ENCODE measurements at regions not wholly inside any gene's neighbourhood (a gene's known extent, or its start where the extent isn't known, plus 50 kb on each side); places are given as distances from the start of the nearest gene placed in this dataset.

DNA sequence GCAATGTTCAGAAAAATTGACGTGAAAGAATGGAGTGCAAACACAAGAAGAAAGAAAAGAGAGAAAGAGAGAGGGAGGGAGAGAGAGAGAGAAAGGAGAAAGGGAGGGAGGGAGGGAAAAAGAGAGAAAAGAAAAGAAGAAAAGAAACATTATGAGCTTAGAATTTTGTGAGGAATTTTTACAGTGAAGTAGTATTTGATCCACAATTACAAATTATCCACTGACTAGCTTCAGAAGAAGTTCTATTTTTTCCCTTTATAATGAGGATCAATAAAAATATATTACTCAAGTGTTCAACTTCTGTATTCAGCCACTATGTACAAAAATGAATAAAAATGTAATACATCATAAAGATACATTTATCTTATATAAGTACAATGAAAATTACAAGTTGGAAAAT, 494.5 kb upstream of the CA10 start:
- TF ChIP-seq, protein P1, sequence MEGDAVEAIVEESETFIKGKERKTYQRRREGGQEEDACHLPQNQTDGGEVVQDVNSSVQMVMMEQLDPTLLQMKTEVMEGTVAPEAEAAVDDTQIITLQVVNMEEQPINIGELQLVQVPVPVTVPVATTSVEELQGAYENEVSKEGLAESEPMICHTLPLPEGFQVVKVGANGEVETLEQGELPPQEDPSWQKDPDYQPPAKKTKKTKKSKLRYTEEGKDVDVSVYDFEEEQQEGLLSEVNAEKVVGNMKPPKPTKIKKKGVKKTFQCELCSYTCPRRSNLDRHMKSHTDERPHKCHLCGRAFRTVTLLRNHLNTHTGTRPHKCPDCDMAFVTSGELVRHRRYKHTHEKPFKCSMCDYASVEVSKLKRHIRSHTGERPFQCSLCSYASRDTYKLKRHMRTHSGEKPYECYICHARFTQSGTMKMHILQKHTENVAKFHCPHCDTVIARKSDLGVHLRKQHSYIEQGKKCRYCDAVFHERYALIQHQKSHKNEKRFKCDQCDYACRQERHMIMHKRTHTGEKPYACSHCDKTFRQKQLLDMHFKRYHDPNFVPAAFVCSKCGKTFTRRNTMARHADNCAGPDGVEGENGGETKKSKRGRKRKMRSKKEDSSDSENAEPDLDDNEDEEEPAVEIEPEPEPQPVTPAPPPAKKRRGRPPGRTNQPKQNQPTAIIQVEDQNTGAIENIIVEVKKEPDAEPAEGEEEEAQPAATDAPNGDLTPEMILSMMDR (IDR thresholded peaks at IDR 0.05): no peak
- TF ChIP-seq POLR2A (IDR thresholded peaks at IDR 0.05) (no peak), EP300 (IDR thresholded peaks at IDR 0.05) (no peak)

Measured in tibial nerve (tissue), 4 donors.